Gastroesophageal sphincter (tissue), 3 donors: ENCODE measurements at regions not wholly inside any gene's neighbourhood (a gene's known extent, or its start where the extent isn't known, plus 50 kb on each side); places are given as distances from the start of the nearest gene placed in this dataset.

Experiments
- CTCF ChIP-seq, 4 experiments: fragments of 200-600 bp in 2 of 4; fragments of 450-650 bp in 2 of 4; sonication (generic) in 1 of 4; IDR thresholded peaks; one replicate each; pipeline ENCODE4 v1.5.1; 2017 to 2019; ENCODE audit warnings: antibody characterized with exemption in 4 of 4, mild to moderate bottlenecking in 2 of 4, moderate library complexity in 2 of 4
- EP300 ChIP-seq: sonication (generic); formaldehyde crosslinking; IDR thresholded peaks from one replicate; pipeline ENCODE4 v1.6.1; 2017; ENCODE audit warnings: antibody characterized with exemption, mild to moderate bottlenecking
- POLR2AphosphoS5 ChIP-seq: sonication (generic); formaldehyde crosslinking; IDR thresholded peaks from one replicate; pipeline ENCODE4 v1.6.1; 2017; ENCODE audit warnings: antibody characterized with exemption

- TF ChIP-seq POLR2AphosphoS5 = no peak
- no peak for TF ChIP-seq CTCF (IDR thresholded peaks at IDR 0.05)
- TF ChIP-seq EP300 = no peak
Observed at GRCh38 chr5:56506211-56506965, 273.3 kb upstream of the ANKRD55 start.
